GM12891 (cell line): ENCODE measurements at regions not wholly inside any gene's neighbourhood (a gene's known extent, or its start where the extent isn't known, plus 50 kb on each side); places are given as distances from the start of the nearest gene placed in this dataset.
"Not testable (repeated sequence)": the region's sequence is repeated elsewhere in the genome, so short reads cannot be mapped to it uniquely, and the experiment has no call there.

Experiments
- DNase-seq: peaks from one replicate; pipeline ENCODE4 v3.0.0; 2011; ENCODE audit warnings: low spot score; ENCODE audit not compliant: insufficient read length
- FAIRE-seq: peaks from 2 replicates; lab custom pipeline; 2011; peaks lifted over from hg19 to GRCh38; lab: Jason Lieb, UNC
- PAX5 ChIP-seq: IDR thresholded peaks from 2 replicates; pipeline ENCODE4 v1.6.1; 2011; ENCODE audit warnings: low read length, moderate library complexity, mild to moderate bottlenecking; ENCODE audit not compliant: insufficient read depth, severe bottlenecking
- POLR2A ChIP-seq: IDR thresholded peaks from 2 replicates; pipeline ENCODE4 v1.6.1; 2011; ENCODE audit warnings: low read depth, low read length, control low read depth
- POLR2AphosphoS5 ChIP-seq: IDR thresholded peaks from 2 replicates; pipeline ENCODE4 v1.6.1; 2011; ENCODE audit warnings: low read depth, low read length, control low read depth
- POU2F2 ChIP-seq: IDR thresholded peaks from 2 replicates; pipeline ENCODE4 v1.6.1; 2011; ENCODE audit warnings: low read depth, mild to moderate bottlenecking, control low read depth, low read length, moderate library complexity
- SPI1 ChIP-seq: IDR thresholded peaks from 2 replicates; pipeline ENCODE4 v1.6.1; 2011; ENCODE audit warnings: low read depth, low read length, control low read depth
- TAF1 ChIP-seq: IDR thresholded peaks from 2 replicates; pipeline ENCODE4 v1.6.1; 2011; ENCODE audit warnings: low read depth, low read length, control low read depth

DNA sequence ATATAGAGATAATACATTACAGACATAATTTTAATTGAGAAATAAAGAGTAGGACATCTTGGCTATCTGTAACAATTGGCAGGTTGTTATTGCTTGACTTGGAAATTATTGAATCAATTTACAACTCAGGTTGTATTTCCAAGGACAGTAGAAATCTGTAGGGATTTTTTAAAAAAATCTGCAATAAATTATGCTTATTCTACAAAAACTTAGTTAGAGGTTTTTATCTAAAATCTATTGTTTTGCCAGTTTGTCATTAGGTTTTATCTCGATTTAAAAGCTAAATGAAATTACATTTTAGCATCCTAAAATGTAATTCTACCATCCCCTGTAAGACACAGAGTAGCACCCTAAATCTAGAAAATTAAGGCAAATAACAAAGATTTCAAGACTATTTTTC is 408.8 kb downstream of the COL11A1 start:
- FAIRE-seq (no peak), DNase-seq (no peak)
- no peak for TF ChIP-seq POLR2A
- TF ChIP-seq TAF1, result no peak
- TF ChIP-seq PAX5, result no peak
- no peak for TF ChIP-seq POLR2AphosphoS5
- no peak for TF ChIP-seq POU2F2
- no peak for TF ChIP-seq SPI1

GRCh38 chr1:102693345-102693744 is 415.0 kb downstream of the COL11A1 start:
- FAIRE-seq (no peak), DNase-seq (no peak)
- no peak for TF ChIP-seq TAF1
- TF ChIP-seq PAX5, result no peak

- TF ChIP-seq PAX5, result no peak
- TF ChIP-seq POLR2A, result no peak
- TF ChIP-seq POLR2AphosphoS5, result no peak
- TF ChIP-seq SPI1, result no peak
- no peak for TF ChIP-seq POU2F2
- TF ChIP-seq TAF1, result no peak
- FAIRE-seq (no peak), DNase-seq (no peak)
Measured at GRCh38 chr1:102691592-102692090, 416.7 kb downstream of the COL11A1 start.

GRCh38 chr1:102687383-102687782 is 420.9 kb downstream of the COL11A1 start:
- TF ChIP-seq POLR2A, result no peak
- no peak for TF ChIP-seq PAX5
- no peak for TF ChIP-seq POU2F2
- TF ChIP-seq SPI1, result no peak
- no peak for TF ChIP-seq POLR2AphosphoS5
- TF ChIP-seq TAF1, result no peak
- DNase-seq (no peak), FAIRE-seq (no peak)

GRCh38 chr1:102661481-102661880 is 446.8 kb downstream of the COL11A1 start:
- no peak for TF ChIP-seq PAX5
- no peak for TF ChIP-seq POLR2AphosphoS5
- TF ChIP-seq POU2F2, result no peak
- no peak for TF ChIP-seq POLR2A
- no peak for TF ChIP-seq TAF1
- TF ChIP-seq SPI1, result no peak
- FAIRE-seq (no peak), DNase-seq (no peak)

DNA sequence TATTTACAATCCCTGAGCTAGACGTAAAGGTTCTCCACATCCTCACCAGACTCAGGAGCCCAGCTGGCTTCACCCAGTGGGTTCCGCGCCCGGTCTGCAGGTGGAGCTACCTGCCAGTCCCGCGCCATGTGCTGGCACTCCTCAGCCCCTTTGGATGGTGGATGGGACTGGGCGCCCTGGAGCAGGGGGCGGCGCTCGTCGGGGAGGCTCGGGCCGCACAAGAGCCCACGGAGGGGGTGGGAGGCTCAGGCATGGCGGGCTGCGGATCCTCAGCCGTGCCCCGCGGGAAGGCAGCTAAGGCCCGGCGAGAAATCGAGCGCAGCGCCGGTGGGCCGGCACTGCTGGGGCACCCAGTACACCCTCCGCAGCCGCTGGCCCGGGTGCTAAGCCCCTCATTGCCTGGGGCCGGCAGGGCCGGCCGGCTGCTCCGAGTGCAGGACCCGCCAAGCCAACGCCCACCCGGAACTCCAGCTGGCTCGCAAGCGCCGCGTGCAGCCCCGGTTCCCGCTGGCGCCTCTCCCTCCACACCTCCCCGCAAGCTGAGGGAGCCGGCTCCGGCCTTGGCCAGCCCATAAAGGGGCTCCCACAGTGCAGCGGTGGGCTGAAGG is 448.3 kb downstream of the COL11A1 start:
- not testable (repeated sequence) for FAIRE-seq

DNA sequence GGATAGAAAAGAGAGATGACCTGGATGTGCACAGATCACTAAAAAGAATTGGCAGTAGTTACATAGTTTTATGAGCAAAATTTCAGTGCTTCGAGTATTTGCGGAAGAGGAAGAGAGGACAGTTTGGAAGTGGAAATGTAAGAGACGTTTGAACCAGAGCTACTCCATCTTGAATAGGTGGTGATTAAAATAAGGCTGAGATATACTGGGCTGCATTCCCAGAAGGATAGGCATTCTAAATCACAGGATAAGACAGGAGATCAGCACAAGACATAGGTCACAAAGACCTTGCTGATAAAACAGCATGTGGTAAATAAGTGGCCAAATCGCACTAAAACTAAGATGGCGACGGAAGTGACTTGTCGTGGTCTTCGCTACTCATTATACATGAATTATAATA is 453.3 kb downstream of the COL11A1 start:
- FAIRE-seq, result no peak
- no peak for DNase-seq
- TF ChIP-seq SPI1 (no peak), POU2F2 (no peak), PAX5 (no peak), POLR2AphosphoS5 (no peak), POLR2A (no peak), TAF1 (no peak)

More for the DNA sequence above, 448.3 kb downstream of the COL11A1 start:
- not testable (repeated sequence) for DNase-seq

- FAIRE-seq, result no peak
- TF ChIP-seq POU2F2 (no peak), PAX5 (no peak), POLR2A (no peak), TAF1 (no peak), POLR2AphosphoS5 (no peak), SPI1 (no peak)
- DNase-seq, result no peak
Measured at GRCh38 chr1:102640872-102641271, 467.4 kb downstream of the COL11A1 start.

DNA sequence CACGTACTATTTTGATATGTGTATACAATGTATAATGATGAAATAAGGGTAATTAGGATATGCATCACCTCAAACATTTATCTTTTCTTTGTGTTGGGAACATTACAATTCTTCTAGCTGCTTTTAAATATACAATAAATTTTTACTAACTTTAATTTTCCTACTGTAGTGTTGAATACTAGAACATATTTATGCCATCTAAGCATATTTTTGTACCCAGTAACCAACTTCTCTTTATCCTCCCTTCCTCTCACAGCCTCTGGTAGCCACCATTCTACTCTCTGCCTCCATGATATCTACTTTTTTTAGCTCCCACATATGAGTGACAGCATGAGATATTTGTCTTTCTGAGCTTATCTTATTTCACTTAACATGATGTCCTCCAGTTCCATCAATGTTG is 468.0 kb downstream of the COL11A1 start:
- DNase-seq (no peak), FAIRE-seq (no peak)
- no peak for TF ChIP-seq POLR2AphosphoS5
- TF ChIP-seq SPI1, result no peak
- no peak for TF ChIP-seq POLR2A

- TF ChIP-seq POLR2AphosphoS5 (no peak), TAF1 (no peak), POU2F2 (no peak), PAX5 (no peak), POLR2A (no peak), SPI1 (no peak)
- no peak for DNase-seq
- no peak for FAIRE-seq
Measured at GRCh38 chr1:102631691-102632090, 476.6 kb downstream of the COL11A1 start.

GRCh38 chr1:102630041-102630440 is 478.3 kb downstream of the COL11A1 start:
- no peak for DNase-seq
- FAIRE-seq, result no peak
- TF ChIP-seq POLR2A (no peak), POLR2AphosphoS5 (no peak), PAX5 (no peak), TAF1 (no peak), SPI1 (no peak), POU2F2 (no peak)
